Renal cortex interstitium (tissue), 11 donors: ENCODE measurements at regions not wholly inside any gene's neighbourhood (a gene's known extent, or its start where the extent isn't known, plus 50 kb on each side); places are given as distances from the start of the nearest gene placed in this dataset.

Experiments used
- DNase-seq, 11 donors: peaks; one replicate each; pipeline ENCODE4 v3.0.0-alpha.2; 2013; ENCODE audit warnings: low read depth in 9 of 11, low spot score in 4 of 11; ENCODE audit errors: extremely low read depth in 1 of 11

DNA sequence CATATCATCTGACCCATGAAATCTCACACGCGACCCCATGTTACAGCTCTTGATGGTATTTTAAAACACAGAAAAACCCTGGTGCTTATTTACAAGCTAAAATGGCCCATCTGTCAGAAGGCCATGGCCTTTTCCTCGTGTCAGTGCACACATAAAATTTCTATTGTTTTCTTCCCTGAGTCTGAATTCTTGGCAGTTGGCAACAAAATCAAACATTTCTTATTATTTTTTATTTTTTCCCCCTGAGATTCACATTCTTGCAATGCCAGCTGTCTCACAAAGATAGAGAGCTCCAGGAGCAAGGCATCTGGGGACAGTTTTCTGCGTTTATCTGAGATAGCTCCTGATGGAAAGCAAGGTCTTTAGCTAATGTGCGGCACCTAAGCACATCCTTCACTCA, 818.1 kb upstream of the TMEM132C start:
- no peak for DNase-seq

DNA sequence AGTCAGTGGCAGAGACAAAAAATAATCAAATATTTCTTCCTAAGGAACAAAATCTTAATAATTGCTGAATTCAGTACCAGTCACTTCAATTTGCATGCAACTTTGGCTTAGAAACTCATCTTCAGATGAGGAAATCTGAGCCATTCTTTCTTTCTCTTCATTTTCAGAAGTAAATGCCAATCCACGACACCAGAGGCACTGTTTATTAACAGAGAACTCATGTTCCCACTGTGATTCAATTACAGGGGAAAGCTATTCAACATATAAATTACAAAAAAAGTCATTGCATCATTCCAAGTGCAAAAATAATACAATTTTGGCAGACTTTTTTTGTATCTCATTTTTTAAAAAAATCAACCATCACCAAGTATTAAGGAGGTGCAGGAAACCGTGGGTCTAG, 816.1 kb upstream of the TMEM132C start:
- no peak for DNase-seq

DNA sequence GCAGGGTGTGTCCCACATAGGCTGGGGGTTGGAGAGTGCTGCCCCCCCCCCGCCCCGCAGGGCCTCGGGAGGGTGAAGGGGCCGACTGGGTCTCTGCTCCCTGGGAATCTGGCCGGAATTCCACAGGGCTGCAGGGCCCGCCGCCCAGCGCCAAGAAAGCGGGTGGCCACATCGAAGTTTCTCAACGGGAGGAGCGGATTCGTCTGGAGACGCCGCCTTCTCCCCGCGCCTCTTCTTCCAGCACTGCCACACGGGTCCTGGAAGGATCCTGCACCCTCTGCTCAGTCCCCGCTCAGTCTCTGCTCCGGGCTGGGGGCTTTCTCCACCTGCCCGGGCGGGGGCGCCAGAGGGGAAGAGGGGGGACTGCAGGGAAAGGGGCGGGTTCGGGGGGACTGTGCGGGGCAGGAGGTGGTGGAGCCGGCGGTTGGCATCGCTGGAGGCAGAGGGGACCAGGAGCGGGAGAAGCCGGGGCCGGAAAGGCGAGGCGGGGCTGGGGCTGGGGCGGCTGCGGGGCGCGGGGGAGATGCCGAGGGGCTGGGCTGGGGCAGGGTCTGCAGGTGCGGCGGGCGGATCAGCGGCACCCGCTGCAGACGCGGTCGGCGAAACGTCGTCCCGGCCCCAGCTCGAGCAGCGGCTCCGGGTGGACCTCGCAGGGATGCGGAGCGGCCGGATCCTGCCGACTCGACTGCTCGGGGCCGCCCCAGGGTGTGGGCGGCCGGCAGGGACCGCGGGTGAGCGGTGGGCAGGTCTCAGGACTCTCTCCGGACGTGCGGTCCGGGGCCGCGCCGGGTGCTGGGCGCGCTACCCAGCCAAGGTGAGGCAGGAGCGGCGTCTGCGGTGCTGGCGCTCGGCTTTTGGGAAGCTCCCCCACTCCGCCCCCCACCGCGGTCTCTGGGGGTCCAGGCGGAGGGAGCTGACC, 811.4 kb upstream of the TMEM132C start:
- no peak for DNase-seq

DNA sequence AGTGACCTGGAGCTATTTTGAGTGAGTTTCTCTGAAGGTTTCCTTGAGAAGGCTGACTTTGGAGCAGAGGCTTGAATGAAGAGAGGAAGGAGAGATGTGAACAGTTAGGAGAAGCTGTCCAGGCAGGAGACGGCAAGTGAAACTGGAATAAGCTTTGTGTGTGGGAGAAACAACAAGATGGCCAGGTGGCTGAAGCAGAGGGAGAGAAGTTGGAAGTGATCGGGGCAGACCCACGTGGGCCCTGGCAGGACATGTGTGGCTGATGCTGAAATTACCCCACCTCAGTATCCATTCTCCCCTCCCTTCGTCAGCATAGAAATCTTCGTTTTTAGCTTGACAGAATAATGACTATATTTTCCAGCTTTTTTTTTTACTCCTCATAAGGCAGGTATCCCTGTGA, 809.2 kb upstream of the TMEM132C start:
- no peak for DNase-seq

DNA sequence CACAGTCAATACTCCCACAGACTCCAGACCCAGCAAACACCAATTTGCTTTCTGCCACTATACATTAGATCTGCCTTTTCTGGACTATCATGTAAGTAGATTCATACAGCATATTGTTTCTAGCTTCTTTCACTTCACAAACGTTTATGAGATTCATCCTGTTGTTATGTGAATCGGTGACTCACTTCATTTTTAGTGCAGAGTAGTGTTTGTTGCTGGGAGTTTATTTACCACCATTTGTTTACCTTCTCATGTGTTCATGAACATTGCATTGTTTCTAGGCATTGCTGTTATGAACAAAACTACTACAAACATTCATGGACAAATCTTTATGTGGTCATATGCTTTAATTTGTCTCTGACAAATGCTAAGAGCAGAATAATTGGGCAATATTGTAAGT, 807.8 kb upstream of the TMEM132C start:
- no peak for DNase-seq

DNA sequence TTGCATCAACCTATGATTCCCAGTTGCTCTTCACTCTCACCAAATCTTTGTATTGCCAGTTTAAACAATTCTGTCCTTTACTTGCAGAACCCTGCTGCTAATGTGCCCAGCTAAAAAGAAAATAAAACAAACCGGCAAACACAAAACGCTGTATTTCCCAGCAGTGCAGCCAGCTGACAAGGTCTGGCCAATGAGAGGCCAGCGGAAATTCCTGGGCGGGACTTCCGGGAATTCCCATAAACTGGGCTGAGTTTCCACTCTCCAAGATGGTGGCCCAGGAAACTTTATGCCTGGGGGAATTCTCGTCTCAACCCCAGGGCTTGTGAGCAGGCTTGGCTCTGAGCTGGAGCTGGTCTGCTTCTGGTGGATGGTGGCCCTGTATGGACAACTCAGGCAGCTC, 807.3 kb upstream of the TMEM132C start:
- DNase-seq = no peak

DNA sequence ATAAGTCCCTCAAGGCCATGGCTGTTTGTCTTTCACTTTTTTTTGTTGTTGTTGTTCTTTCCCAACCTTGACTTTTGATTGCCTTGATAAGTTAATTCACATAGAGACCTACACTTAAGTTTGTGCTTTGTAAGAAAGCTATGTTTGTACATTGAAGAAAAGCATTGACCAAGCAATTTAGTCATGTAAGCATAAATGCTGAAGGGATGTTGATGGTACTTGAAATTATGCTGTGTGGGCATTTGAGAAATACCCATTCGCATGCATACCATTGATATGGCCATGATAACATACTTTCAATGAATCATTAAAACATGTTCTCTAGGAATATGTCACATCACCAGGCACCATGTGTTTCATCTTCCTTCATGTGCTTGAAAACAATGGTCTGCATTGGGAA, 803.7 kb upstream of the TMEM132C start:
- no peak for DNase-seq

DNA sequence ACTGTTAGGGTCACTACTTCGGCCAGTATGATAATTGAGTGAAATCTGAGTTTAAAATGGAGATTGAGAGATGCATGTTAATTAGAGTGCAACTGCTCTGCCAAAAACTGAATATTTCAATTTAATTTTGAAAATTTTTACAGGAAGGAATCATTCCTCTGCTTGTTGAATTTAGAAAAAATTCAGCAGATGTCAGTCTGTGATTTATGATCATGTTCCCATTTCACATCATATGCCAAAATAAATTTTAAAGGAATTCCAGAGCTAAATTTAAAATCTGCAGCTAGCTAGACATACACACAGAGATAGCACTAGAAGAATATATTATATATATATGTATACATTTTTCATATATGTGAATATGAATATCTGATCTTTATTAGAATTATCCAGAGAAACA, 797.6 kb upstream of the TMEM132C start:
- no peak for DNase-seq

DNA sequence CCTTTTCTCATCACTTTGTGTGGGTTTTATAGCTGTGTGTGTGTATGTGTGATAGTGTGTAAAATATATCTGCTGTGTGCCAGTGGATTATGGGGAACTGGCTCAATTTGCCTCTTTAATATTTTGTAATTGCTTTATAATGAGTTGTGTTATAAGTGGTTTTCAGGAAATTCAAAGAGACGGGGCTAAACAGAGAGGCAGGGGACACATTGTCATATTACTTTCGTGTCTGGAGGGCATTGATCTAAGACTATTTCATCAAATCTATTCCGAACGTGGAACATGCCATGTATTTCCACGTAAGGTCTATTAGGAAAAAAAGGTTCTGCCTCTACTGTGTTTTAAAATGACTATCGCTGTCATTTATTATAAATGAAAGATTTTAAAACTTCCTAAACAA, 793.2 kb upstream of the TMEM132C start:
- no peak for DNase-seq

DNA sequence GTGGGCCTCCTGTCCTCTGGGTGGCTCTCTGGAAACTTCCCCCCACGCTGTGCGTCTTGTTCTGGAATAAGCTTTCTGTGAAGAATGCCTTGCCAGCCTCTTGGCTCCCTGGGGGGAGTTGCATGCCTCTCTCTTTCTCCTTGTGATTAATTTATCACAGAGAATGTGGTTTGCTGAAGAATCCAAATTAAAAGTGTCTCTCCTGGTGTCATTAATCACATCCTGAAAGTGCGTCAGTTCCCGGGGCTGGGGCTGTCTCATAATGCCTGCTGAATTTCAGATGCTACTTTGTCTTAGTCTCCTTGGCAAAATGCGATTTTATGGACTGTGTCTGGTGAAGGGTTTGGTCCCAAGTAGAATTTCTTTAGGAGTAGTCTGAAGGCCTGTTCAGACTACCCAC, 787.7 kb upstream of the TMEM132C start:
- no peak for DNase-seq

DNA sequence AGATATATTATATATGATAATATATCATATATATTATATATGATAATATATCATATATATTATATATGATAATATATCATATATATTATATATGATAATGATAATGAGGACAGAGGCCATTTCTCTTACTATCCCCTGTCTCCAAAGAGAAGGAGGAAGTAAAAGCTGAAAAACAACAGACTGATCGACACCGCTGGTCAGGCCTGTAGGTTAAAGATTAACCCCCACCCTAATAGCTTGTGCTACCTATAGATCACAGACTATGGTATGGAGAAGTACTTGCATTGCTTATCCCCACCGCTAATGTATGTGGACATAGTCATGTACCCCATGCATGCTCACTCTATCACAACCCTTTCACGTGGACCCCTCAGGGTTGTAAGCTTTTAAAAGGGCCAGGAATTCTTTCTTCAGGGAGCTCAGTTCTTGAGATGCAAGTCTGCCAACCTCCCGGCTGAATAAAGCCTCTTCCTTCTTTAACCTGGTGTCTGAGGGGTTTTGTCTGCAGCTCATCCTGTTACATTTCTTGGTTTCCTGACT, 786.1 kb upstream of the TMEM132C start:
- no peak for DNase-seq

DNA sequence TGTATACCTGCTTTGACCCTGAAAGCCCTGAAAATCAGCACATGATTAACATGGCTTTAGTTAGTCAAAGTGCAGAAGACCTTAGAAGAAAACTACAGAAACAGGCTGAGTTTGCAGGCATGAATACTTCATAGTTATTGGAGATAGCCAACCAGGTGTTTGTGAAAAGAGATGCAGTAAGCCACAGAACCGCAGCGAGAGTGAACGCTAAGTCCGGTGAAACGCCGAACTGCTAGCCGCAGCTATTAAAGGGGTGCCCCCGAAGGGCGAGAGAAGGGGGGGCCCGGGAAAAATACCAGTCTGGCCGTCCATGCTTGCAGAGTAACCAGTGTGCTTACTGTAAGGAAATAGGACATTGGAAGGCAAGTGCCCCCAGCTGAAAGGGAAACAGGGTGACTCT, 784.0 kb upstream of the TMEM132C start:
- no peak for DNase-seq

DNA sequence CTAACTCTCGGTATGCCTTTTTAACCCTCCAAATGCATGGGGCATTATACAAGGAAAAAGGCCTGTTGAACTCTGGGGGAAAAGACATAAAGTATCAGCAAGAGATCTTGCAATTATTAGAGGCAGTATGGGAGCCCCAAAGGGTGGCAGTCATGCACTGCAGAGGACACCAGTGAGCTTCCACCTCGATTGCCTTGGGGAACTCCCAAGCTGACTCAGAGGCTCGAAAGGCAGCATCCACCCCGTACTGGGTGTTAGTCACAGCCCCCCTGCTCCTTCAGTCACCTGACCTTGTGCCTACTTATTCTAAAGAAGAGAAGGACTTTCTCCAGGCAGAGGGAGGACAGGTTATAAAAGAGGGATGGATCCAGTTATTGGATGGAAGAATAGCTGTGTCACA, 781.4 kb upstream of the TMEM132C start:
- DNase-seq = no peak

DNA sequence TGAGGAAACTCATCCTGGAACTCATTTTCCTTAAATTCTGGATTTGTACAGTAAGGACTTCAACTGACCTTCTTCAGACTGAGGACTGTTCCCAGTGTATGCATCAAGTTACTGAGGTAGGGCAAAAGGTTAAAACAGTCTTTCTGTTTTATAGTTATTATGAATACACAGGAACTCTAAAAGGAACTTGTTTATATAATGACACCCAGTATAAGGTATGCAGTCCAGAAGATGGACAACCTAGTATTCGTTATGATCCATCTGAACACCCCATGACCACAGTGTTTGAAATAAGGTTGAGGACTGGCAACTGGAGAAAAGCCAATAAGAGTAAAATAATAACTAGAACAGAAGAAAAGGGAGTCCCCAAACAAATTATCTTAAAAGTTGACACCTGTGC, 779.9 kb upstream of the TMEM132C start:
- no peak for DNase-seq

DNA sequence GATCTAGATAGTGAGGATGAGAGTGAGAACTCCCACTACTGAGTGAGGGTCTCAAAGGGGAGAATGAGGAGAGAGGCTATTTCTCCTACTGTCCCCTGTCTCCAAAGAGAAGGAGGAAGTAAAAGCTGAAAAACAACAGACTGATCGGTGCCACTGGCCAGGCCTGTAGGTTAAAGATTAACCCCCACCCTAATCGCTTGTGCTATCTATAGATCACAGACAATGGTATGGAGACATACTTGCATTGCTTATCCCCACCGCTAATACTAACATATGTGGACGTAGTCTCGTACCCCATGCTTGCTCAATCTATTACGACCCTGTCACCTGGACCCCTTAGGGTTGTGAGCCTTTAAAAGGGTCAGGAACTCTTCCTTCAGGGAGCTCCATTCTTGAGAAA, 777.9 kb upstream of the TMEM132C start:
- DNase-seq = no peak

DNA sequence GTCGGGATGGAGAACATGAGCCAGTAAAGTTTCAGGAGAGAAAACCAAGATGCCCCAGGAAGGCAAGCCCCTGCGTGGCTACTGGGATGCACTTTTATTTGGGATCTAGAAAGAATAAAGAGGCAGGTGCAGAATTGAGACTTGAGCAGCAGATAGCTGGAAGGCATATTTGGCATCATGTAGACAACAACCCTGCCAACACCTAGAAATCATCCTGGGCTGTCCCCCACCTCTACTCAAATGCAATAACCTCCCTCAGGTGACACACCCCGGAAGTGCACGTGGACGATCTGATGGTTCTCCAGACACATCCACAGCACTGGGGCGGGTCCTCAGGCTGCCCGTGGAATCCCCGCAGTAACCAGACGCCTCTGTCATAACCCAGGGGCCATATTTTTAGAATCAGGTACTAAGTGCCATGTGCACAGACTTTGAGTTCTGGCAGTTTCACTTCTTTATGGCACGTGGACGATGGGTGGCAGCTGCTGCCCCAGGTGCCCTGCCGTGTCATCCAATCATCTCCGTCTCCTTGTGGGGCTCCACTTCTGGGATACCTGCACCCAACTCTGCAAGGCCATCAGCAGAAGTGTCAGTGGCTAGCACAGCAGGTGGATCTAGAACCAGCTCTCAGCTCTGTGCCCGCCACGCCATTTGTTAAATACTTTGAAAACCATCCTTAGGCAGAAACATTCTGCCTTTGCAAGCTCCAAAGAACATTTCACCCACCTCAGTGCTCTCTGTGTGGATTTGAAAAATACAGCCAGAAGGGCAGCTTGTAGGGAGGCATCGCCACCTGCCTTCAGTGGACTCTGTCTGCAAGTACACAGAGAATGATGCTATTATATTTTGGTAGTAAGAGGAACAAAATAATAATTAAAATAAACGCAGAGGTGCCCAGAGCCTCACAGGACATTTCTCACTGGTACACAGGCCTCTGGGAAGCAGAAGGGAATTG, 771.7 kb upstream of the TMEM132C start:
- DNase-seq = no peak

DNA sequence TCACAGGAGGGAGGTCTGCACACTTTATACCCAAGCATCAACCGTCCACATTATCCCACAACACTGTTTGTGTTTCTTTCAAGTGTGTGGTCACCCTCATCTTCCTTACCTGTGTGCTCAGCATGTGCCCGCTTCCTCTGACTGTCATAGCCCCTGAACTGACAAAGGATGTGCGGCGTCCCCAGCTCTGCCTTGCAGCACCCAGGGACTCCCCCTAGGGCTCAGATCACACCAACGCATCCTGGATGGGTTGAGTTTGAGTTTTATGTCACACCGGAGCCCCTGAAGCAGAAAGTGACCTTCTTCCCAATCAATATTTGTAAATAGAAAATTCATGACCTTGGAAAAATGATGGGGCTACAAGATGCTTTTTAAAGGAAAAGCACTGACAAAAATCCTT, 770.7 kb upstream of the TMEM132C start:
- DNase-seq = no peak

DNA sequence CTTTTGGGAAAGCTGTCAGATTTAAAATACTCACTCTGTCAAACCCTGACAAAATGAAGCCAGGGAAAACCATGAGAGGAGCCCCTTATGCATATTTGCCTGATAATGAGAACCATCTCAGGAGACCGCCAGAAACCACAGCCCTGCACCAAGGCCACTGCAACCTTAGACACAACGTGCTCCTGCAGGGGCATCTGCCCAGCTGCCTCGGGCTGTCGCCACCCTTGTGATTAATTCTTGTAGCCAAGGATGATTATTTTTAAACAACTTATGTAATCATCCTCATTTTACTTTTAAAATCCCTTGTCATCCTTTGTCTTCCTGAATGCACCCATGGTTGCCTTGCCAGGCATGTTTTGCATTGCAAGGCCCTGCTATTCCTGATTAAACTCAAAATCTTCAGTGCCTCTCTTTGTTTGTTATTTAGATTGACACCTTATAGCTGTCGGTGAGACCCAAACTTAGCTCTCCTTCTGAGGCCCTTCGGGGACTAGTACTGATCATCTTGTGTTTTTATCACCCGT, 766.4 kb upstream of the TMEM132C start:
- DNase-seq = no peak

DNA sequence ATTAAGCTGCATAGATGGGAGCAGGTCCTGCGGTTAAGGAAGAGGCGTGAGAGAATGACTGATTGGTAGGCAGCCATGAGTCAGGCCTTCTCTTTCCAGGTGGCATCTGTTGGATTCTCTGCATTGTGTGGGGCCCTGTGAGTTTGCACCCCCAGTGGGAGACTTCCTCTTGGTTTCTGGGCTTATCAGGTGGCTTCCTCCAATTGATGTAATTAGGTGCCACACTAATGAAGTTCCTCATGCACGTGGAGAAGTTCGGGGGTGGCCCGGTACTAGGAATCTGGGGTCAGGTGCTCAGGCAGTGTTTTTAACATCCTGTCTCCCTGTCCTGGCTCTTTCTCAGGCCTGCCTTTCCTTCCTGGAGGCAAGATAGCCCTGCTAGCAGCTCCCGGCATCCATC, 765.1 kb upstream of the TMEM132C start:
- no peak for DNase-seq

DNA sequence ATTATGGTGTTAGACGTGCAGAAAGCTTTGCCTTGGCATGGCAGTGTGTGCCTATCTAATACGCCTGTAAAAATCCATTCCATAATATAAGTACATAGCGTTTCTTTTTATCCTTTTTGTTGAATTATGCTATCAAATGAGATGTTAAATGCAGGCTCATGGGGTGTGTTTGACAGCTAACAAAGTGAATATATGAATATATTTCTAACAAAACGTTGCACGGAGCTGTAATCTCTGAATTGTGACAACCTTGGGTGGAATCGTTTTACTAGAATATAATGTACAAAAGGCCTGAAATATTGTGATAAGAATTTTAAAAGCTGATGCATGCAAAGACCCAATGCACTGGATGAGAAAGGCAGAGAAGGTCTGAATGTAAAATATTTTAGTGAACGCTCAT, 763.7 kb upstream of the TMEM132C start:
- DNase-seq = no peak
